H1 (cell line): ENCODE measurements at regions not wholly inside any gene's neighbourhood (a gene's known extent, or its start where the extent isn't known, plus 50 kb on each side); places are given as distances from the start of the nearest gene placed in this dataset.

Experiments used
- ASH2L ChIP-seq: fragments of 200-600, 300-600 bp; sonication (generic); IDR thresholded peaks from one replicate; pipeline ENCODE4 v1.7.1; 2017; ENCODE audit warnings: low read length
- GTF2F1 ChIP-seq: IDR thresholded peaks from 2 replicates; pipeline ENCODE4 v1.6.1; 2012; ENCODE audit warnings: low read depth, low read length, improper control_type of control experiment, borderline replicate concordance
- KDM4A ChIP-seq: IDR thresholded peaks from one replicate; pipeline ENCODE4 v1.7.1; 2012; ENCODE audit warnings: low read depth, mild to moderate bottlenecking, moderate library complexity, low read length, inconsistent platforms; ENCODE audit not compliant: severe bottlenecking
- MAFK ChIP-seq: IDR thresholded peaks from 2 replicates; pipeline ENCODE4 v1.6.1; 2012; ENCODE audit warnings: low read depth, mild to moderate bottlenecking, improper control_type of control experiment, low read length

- no peak for TF ChIP-seq GTF2F1
- TF ChIP-seq MAFK: no peak
- no peak for TF ChIP-seq KDM4A
- no peak for TF ChIP-seq ASH2L
These were observed 164.3 kb upstream of the GMNC start (continued) for GRCh38 chr3:191026746-191027145.
